CD1c-positive myeloid dendritic cell (primary cell): ENCODE measurements at regions not wholly inside any gene's neighbourhood (a gene's known extent, or its start where the extent isn't known, plus 50 kb on each side); places are given as distances from the start of the nearest gene placed in this dataset.

Experiments used
- DNase-seq: peaks from one replicate; pipeline ENCODE4 v3.0.0-alpha.2; 2016; ENCODE audit errors: extremely low spot score

DNA sequence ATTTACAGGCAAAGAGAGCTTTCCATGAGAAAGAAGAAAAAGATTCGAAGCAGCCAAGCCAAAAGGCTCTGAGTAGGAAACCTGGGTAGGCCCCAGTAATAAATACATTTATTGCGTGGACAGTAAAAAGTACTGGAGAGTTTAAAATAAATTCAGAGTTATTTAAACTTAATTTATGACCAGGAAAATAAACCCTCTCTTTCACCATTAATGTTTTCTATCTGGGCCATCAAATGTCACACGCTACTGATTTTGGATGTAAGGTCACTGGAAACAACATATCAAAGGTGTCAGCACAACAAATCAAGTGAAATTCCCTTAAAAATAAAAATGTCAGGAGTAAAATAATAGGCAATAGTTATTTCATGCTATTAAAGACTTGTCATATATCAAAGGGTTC is 264.0 kb downstream of the SKAP2 start:
- no peak for DNase-seq

DNA sequence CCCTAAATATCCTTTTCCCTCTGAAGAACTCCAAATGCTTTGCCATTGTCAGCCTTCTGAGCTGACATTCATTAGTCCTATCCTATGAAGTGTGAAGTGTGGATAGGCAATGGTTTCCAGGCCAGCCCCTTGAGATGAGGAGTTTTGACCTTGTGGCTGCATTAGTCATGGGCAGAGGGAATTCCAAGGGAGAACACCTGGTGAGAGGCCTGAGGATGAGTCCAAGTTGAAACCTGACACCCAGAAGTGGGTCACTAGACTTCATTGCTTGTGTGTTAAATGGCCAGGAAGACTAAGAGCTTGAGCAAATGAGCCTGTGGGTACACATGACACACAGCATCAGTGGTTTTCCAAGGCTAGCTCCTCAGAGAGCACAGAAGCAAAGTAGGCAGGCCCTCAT is 260.8 kb downstream of the SKAP2 start:
- no peak for DNase-seq

DNA sequence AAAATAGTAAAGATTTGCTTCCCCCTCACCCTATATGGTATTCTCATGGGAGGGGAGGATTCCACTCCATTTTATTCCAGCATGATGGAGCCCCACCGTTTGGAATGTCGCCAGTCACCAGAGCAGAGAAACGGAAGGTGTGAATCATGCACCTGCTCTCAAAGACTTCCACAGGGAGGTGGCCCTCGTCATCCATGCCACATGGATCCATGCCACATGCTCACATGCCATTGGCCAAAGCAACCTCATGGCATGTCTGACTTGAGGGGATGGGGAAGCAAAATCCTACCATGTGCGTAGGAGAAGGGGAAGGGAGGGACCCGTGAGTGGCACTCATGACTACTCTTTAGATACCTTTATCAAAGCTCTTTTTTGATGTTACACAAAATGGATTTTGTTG is 256.0 kb downstream of the SKAP2 start:
- DNase-seq: no peak

DNA sequence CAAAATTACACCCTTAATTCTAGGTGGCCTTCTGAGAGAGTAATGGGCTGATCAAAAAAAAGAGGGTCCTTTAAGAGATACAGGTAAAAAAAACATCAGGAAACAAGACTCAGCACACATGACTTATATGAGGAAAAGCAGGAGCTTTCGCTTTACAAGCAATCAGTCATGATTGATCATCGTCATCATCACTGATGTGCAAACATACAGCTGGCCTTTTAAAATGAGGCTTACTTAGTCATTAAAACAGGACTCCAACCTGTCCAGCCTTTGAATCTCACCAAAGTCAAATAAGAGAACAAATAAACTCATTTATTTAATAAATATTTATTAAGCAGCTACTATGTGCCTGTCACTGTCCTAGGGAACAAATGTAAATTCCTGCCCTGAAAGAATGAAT is 255.3 kb downstream of the SKAP2 start:
- DNase-seq: no peak

DNA sequence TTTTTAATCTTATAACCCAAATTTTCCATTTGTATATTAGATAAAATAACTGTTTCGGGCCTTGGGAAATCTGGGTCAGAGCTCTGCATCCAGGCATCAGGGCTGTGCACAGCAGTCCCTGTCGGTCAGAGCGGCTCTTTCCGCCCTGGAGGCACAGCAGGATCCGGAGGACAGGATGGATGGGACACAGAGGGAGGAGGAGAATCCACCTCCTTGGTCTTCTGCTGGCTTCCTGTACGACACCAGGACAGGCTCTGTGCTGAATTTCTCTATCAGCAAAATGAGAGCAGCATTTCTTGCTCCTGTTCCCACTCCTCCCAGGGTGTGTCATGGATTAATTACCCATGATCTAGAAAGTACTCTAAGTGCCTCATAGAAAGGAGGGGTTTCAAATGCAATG is 254.9 kb downstream of the SKAP2 start:
- DNase-seq: no peak

DNA sequence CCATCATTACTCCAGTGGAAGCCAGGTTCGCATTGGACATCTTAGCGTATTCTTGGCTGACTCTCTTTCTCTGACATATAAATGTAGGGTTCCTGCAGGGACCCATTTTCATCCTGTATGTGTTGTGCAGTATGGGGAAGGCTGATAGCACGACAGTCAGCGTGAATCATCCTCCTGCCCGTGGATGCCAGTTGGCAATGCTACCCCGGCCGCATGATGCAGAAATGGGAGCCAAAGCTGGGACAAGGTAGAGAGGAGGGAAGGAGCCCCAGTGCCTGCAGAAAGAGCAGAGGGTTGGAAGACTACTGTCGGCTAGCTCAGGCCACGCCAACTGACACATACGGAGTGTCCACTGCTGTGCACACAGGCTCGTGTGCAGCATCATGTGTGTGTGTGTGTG is 251.6 kb downstream of the SKAP2 start:
- DNase-seq: no peak

DNA sequence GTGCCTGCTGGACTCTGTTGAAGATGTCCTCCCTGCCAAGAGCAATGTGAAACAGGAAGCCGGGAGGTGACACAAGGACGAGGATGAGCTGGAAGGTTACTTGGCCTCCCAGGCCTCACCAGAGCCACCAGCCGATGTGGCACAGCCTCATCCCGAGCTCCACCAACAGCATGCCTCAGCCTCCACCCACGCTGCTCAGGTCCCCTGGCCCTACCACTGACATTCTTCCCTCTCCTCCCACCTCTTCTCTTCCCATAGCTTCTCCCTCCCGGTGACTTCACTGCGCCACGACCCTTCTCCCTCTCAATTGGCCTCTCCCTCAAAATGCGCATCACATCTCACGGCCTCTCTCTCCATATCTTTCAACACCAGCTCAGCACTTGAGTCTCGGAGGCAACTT is 249.9 kb downstream of the SKAP2 start:
- no peak for DNase-seq

DNA sequence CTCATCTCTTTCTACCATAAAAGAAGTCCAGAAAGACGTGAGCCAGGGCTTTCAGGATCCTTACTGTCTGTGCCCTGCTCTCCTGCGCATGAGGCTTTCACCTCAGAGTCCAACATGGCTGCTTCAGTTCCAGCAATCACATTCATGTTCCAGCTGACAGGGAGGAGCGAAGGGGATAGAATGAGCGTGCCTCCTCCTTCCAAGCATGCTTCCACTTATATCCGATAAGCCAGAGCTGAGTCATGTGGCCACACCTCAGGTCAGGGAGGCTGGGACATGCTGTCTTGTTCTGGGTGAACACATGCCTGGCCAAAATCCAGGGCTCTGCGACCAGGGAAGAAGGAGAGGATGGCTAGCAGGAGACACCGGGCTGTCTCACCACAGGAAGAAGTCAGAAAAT is 248.2 kb downstream of the SKAP2 start:
- DNase-seq: no peak

DNA sequence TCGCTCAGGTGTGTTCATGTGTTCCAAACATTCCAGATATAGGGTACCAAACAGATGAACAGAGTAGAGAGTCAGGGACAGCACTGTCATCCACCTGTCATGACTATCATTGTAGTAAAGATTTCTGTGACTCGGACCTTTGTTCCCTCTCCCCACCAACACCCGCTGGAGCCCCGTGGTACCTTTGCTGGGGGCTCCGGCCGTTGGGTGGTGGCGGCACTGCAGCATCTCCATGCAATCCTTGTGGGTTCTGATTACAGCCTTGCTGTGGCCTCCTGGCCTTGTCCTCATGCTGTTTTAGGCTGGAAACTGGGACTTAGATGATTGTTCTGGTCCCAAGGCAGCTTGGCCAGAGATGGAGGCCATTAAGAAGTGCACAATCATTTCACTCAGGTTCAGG is 247.3 kb downstream of the SKAP2 start:
- DNase-seq: no peak
